H9 (cell line): ENCODE measurements at regions not wholly inside any gene's neighbourhood (a gene's known extent, or its start where the extent isn't known, plus 50 kb on each side); places are given as distances from the start of the nearest gene placed in this dataset.
"Not testable (repeated sequence)": the region's sequence is repeated elsewhere in the genome, so short reads cannot be mapped to it uniquely, and the experiment has no call there.

Experiments used
- DNase-seq: peaks from one replicate; pipeline ENCODE4 v3.0.0-alpha.2; 2017
- H2AFZ ChIP-seq: one replicate; pipeline ENCODE4 v1.6.1; 2013; ENCODE audit warnings: mild to moderate bottlenecking, low read length, control low read depth, moderate library complexity
- H2AK5ac ChIP-seq: 2 replicates; pipeline ENCODE4 v1.6.1; 2013; ENCODE audit warnings: low read length, control low read depth, mixed read lengths; ENCODE audit not compliant: insufficient read length
- H2BK120ac ChIP-seq: one replicate; pipeline ENCODE4 v1.6.1; 2013; ENCODE audit warnings: low read depth, mild to moderate bottlenecking, low read length, control low read depth, inconsistent platforms; ENCODE audit not compliant: poor library complexity, severe bottlenecking
- H2BK12ac ChIP-seq: 2 replicates; pipeline ENCODE4 v1.6.1; 2013; ENCODE audit warnings: low read length, control low read depth, mixed read lengths, low read depth; ENCODE audit not compliant: insufficient read length
- H2BK15ac ChIP-seq: 2 replicates; pipeline ENCODE4 v1.6.1; 2013; ENCODE audit warnings: low read depth, low read length, control low read depth
- H2BK20ac ChIP-seq: one replicate; pipeline ENCODE4 v1.6.1; 2013; ENCODE audit warnings: low read depth, mild to moderate bottlenecking, low read length, control low read depth, inconsistent platforms; ENCODE audit not compliant: poor library complexity, severe bottlenecking
- H2BK5ac ChIP-seq: 2 replicates; pipeline ENCODE4 v1.6.1; 2013; ENCODE audit warnings: low read length, control low read depth, mixed read lengths; ENCODE audit not compliant: insufficient read length
- H3K14ac ChIP-seq: 2 replicates; pipeline ENCODE4 v1.6.1; 2013; ENCODE audit warnings: low read length, control low read depth; ENCODE audit not compliant: insufficient read depth
- H3K18ac ChIP-seq: 2 replicates; pipeline ENCODE4 v1.6.1; 2013; ENCODE audit warnings: low read depth, mild to moderate bottlenecking, mixed read lengths, low read length, control low read depth; ENCODE audit not compliant: insufficient read length
- H3K23ac ChIP-seq: 2 replicates; pipeline ENCODE4 v1.6.1; 2013; ENCODE audit warnings: low read length, control low read depth, mixed read lengths, low read depth; ENCODE audit not compliant: insufficient read length
- H3K23me2 ChIP-seq: 2 replicates; pipeline ENCODE4 v1.6.1; 2013; ENCODE audit warnings: low read depth, mild to moderate bottlenecking, mixed read lengths, low read length, control low read depth; ENCODE audit not compliant: insufficient read length, poor library complexity, severe bottlenecking
- H3K27ac ChIP-seq: 2 replicates; pipeline ENCODE4 v1.5.1; 2013; ENCODE audit warnings: low read length, control low read depth, mixed read lengths, low read depth; ENCODE audit not compliant: insufficient read length
- H3K27me3 ChIP-seq: 2 replicates; pipeline ENCODE4 v1.6.1; 2013; ENCODE audit warnings: low read length, control low read depth, inconsistent platforms; ENCODE audit not compliant: insufficient read depth
- H3K4ac ChIP-seq: 2 replicates; pipeline ENCODE4 v1.6.1; 2013; ENCODE audit warnings: low read depth, mild to moderate bottlenecking, control low read depth, inconsistent platforms, low read length, moderate library complexity
- H3K4me1 ChIP-seq: 2 replicates; pipeline ENCODE4 v1.6.1; 2013; ENCODE audit warnings: low read length, control low read depth, inconsistent platforms; ENCODE audit not compliant: insufficient read depth
- H3K4me2 ChIP-seq: 2 replicates; pipeline ENCODE4 v1.6.1; 2013; ENCODE audit warnings: low read length, control low read depth, mixed read lengths; ENCODE audit not compliant: insufficient read length, insufficient read depth
- H3K56ac ChIP-seq: 2 replicates; pipeline ENCODE4 v1.6.1; 2013; ENCODE audit warnings: low read depth, mild to moderate bottlenecking, mixed read lengths, low read length, control low read depth; ENCODE audit not compliant: insufficient read length
- H3K79me1 ChIP-seq: 2 replicates; pipeline ENCODE4 v1.6.1; 2013; ENCODE audit warnings: low read depth, mild to moderate bottlenecking, moderate library complexity, low read length, control low read depth, inconsistent platforms; ENCODE audit not compliant: insufficient read depth, poor library complexity, severe bottlenecking
- H3K79me2 ChIP-seq: 2 replicates; pipeline ENCODE4 v1.6.1; 2013; ENCODE audit warnings: low read length, control low read depth, inconsistent platforms; ENCODE audit not compliant: insufficient read depth
- H3K9ac ChIP-seq: 2 replicates; pipeline ENCODE4 v1.6.1; 2013; ENCODE audit warnings: low read length, control low read depth, mixed read lengths; ENCODE audit not compliant: insufficient read length; ENCODE audit errors: extremely low read depth
- H3K9me3 ChIP-seq: one replicate; pipeline ENCODE4 v1.6.1; 2013; ENCODE audit warnings: low read depth, low read length, inconsistent platforms; ENCODE audit not compliant: control insufficient read depth
- H3T11ph ChIP-seq: one replicate; pipeline ENCODE4 v1.6.1; 2013; ENCODE audit warnings: mild to moderate bottlenecking, low read length, control low read depth, inconsistent platforms
- H4K20me1 ChIP-seq: one replicate; pipeline ENCODE4 v1.6.1; 2013; ENCODE audit not compliant: control insufficient read depth, insufficient read length, insufficient read depth
- H4K5ac ChIP-seq: 2 replicates; pipeline ENCODE4 v1.6.1; 2013; ENCODE audit warnings: low read depth, mild to moderate bottlenecking, mixed read lengths, low read length, control low read depth; ENCODE audit not compliant: insufficient read length
- H4K8ac ChIP-seq: replicated peaks from 2 replicates; pipeline ENCODE4 v1.6.1; 2013; ENCODE audit warnings: low read length, control low read depth, mixed read lengths, low read depth; ENCODE audit not compliant: insufficient read length
- H4K91ac ChIP-seq: 2 replicates; pipeline ENCODE4 v1.6.1; 2013; ENCODE audit warnings: low read depth, mild to moderate bottlenecking, moderate library complexity, mixed read lengths, low read length, control low read depth; ENCODE audit not compliant: insufficient read length
- H3K27ac Mint-ChIP-seq, 3 experiments: 2 replicates in 2 of 3; 3 replicates in 1 of 3; pipeline ENCODE4 v1.8.0; 2020 to 2021; ENCODE audit warnings: mixed read lengths in 3 of 3, mild to moderate bottlenecking in 1 of 3, moderate library complexity in 1 of 3
- H3K27me3 Mint-ChIP-seq: 2 replicates; pipeline ENCODE4 v1.8.0; 2021; ENCODE audit warnings: low read depth, mild to moderate bottlenecking, moderate library complexity, mixed read lengths
- H3K36me3 Mint-ChIP-seq, 3 experiments: 2 replicates in 2 of 3; 3 replicates in 1 of 3; pipeline ENCODE4 v1.8.0; 2020 to 2021; ENCODE audit warnings: low read depth in 3 of 3, mixed read lengths in 3 of 3; ENCODE audit not compliant: insufficient read depth in 1 of 3
- H3K4me1 Mint-ChIP-seq, 2 experiments: 2 replicates each; pipeline ENCODE4 v1.8.0; 2020; ENCODE audit warnings: mixed read lengths in 2 of 2
- H3K4me3 Mint-ChIP-seq, 2 experiments: 2 replicates in 1 of 2; 3 replicates in 1 of 2; pipeline ENCODE4 v1.8.0; 2020 to 2021; ENCODE audit warnings: mild to moderate bottlenecking in 2 of 2, mixed read lengths in 2 of 2, moderate library complexity in 1 of 2
- H3K9me3 Mint-ChIP-seq, 2 experiments: 2 replicates in 1 of 2; 3 replicates in 1 of 2; pipeline ENCODE4 v1.8.0; 2020; ENCODE audit warnings: mild to moderate bottlenecking in 2 of 2, mixed read lengths in 2 of 2, moderate library complexity in 1 of 2
- WGBS: extraction: QIAGEN DNeasy Blood & Tissue Kit; methylation state at CpG from one replicate; pipeline ENCODE4 v1.1.7; 2013; ENCODE audit warnings: missing lambda C conversion rate, low lambda C conversion rate, mixed read lengths; ENCODE audit not compliant: insufficient read length; ENCODE audit errors: extremely low coverage; 5-methylcytosine and 5-hydroxymethylcytosine counted together

DNA sequence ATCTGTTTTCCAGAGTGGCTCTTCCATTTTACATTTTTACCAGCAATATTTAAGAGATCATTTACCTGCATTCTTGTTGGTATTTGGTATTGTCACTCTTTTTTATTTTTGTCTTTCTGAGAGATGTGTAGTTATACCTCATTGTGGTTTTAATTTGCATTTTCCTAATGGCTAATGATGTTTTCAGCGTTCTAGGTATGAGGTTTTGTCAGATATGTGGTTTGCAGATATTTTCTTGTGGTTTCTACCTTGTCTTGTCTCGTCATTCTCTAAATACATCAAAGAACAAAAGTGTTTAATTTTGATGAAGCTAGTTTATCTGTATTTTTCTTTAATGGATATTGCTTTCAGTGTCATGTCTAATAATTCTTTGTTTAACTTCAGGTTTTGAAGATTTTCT lies 110.9 kb upstream of the PLGLB1 start:
- not testable (repeated sequence) for H3K27ac Mint-ChIP-seq, H3K56ac ChIP-seq, H3K4me1 Mint-ChIP-seq, H3K9me3 ChIP-seq, H3K4me2 ChIP-seq, DNase-seq, H3T11ph ChIP-seq, H4K20me1 ChIP-seq, H2AK5ac ChIP-seq, H3K18ac ChIP-seq, H3K4me1 ChIP-seq, H4K91ac ChIP-seq, H3K23me2 ChIP-seq, H2BK20ac ChIP-seq, H4K8ac ChIP-seq, H3K4ac ChIP-seq, H3K27ac ChIP-seq, H3K36me3 Mint-ChIP-seq, H2BK120ac ChIP-seq, H2AFZ ChIP-seq, H4K5ac ChIP-seq, H3K23ac ChIP-seq, H2BK12ac ChIP-seq, H3K79me2 ChIP-seq, H3K9me3 Mint-ChIP-seq, H3K9ac ChIP-seq, H3K27me3 Mint-ChIP-seq, H3K27me3 ChIP-seq, H3K14ac ChIP-seq, H3K4me3 Mint-ChIP-seq, H2BK15ac ChIP-seq, H3K79me1 ChIP-seq, H2BK5ac ChIP-seq
- WGBS = no CpG with 5 or more reads among the region's 2 CpGs

DNA sequence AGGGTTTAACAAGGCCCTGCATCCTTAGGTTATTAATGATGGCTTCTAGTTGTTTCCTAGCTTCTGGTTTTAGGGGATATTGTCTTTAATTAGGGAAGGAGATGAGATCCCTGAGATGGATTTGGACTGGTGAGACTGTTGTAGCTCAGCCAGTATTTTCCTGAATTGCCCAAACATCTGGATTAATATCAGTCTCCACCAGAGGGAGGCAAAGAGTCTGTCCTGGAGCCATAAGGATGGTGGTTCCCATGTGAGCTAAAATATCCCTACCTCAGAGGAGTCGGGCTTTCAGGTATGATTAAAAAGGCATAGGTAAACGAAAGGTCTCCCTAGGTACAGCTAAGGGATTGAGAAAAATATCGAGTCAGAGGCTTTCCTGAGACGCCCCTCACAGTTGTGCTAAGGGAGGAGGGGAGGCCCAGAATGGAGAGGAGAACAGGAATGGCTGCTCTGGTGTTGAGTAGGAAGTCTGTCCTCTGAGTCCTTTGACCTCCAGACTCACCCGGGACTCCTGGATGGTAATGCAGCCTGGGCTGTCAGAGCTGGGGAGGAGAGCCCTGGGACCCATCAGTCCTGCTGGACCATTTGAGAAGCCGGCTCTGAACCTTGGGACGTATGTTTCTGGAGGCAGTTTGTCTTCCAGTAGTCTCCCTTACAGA lies 130.3 kb upstream of the PLGLB1 start:
- H3K4ac ChIP-seq, H3K79me1 ChIP-seq, H3K4me1 ChIP-seq, H3K9me3 Mint-ChIP-seq, H3K79me2 ChIP-seq, H3K4me1 Mint-ChIP-seq, H2BK20ac ChIP-seq, H2BK12ac ChIP-seq, H2BK15ac ChIP-seq, H3K9ac ChIP-seq, H2BK5ac ChIP-seq, H3K4me3 Mint-ChIP-seq, H3K18ac ChIP-seq, H2AFZ ChIP-seq, H2BK120ac ChIP-seq, H3K27me3 ChIP-seq, H4K91ac ChIP-seq, DNase-seq, H3K27me3 Mint-ChIP-seq, H2AK5ac ChIP-seq, H3K56ac ChIP-seq, H4K20me1 ChIP-seq, H4K8ac ChIP-seq, H3K4me2 ChIP-seq, H3K23me2 ChIP-seq, H4K5ac ChIP-seq, H3K9me3 ChIP-seq, H3K14ac ChIP-seq, H3K27ac ChIP-seq, H3K23ac ChIP-seq, H3T11ph ChIP-seq, H3K36me3 Mint-ChIP-seq, H3K27ac Mint-ChIP-seq: not testable (repeated sequence)
- WGBS = no CpG with 5 or more reads among the region's 7 CpGs
